Neuronal stem cell (in vitro differentiated cells): ENCODE measurements at regions not wholly inside any gene's neighbourhood (a gene's known extent, or its start where the extent isn't known, plus 50 kb on each side); places are given as distances from the start of the nearest gene placed in this dataset.

Experiments used
- DNase-seq: peaks from one replicate; pipeline ENCODE4 v3.0.0-alpha.2; 2013; ENCODE audit warnings: low spot score
- H2AFZ ChIP-seq: one replicate; pipeline ENCODE4 v1.6.1; 2013; ENCODE audit warnings: mild to moderate bottlenecking, low read length, inconsistent platforms
- H2AK5ac ChIP-seq: 2 replicates; pipeline ENCODE4 v1.6.1; 2013; ENCODE audit warnings: low read depth, mild to moderate bottlenecking, inconsistent platforms, low read length, moderate library complexity, mixed read lengths
- H2BK120ac ChIP-seq: 2 replicates; pipeline ENCODE4 v1.6.1; 2013; ENCODE audit warnings: low read depth, mild to moderate bottlenecking, inconsistent platforms, low read length, moderate library complexity, mixed read lengths
- H2BK12ac ChIP-seq: one replicate; pipeline ENCODE4 v1.6.1; 2013; ENCODE audit warnings: low read length, inconsistent platforms
- H2BK15ac ChIP-seq: 2 replicates; pipeline ENCODE4 v1.6.1; 2013; ENCODE audit warnings: mild to moderate bottlenecking, low read length, inconsistent platforms, mixed read lengths
- H2BK5ac ChIP-seq: one replicate; pipeline ENCODE4 v1.6.1; 2013; ENCODE audit warnings: inconsistent platforms, mild to moderate bottlenecking, low read length, moderate library complexity
- H3K14ac ChIP-seq: one replicate; pipeline ENCODE4 v1.6.1; 2013; ENCODE audit warnings: low read length, inconsistent platforms
- H3K18ac ChIP-seq: 2 replicates; pipeline ENCODE4 v1.6.1; 2013; ENCODE audit warnings: low read length, inconsistent platforms
- H3K23ac ChIP-seq: 2 replicates; pipeline ENCODE4 v1.6.1; 2013; ENCODE audit warnings: low read depth, mild to moderate bottlenecking, mixed read lengths, low read length, inconsistent platforms; ENCODE audit not compliant: poor library complexity
- H3K27ac ChIP-seq: replicated peaks from 3 replicates; pipeline ENCODE4 v1.5.1; 2013; ENCODE audit warnings: low read length, inconsistent platforms
- H3K27me3 ChIP-seq, 3 experiments: 2 replicates each; pipeline ENCODE4 v1.6.1; 2013; ENCODE audit warnings: low read length in 3 of 3, mild to moderate bottlenecking in 2 of 3, inconsistent platforms in 1 of 3, low read depth in 1 of 3, mixed read lengths in 1 of 3, moderate library complexity in 1 of 3; ENCODE audit not compliant: control insufficient read depth in 3 of 3, insufficient read depth in 3 of 3
- H3K36me3 ChIP-seq, 2 donors: replicated peaks in 1 of 2; 2 replicates each; pipeline ENCODE4 v1.6.1; 2013; ENCODE audit warnings: low read length in 2 of 2; ENCODE audit not compliant: control insufficient read depth in 2 of 2, insufficient read depth in 2 of 2
- H3K4ac ChIP-seq: 2 replicates; pipeline ENCODE4 v1.6.1; 2013; ENCODE audit warnings: inconsistent platforms, mild to moderate bottlenecking, low read length, moderate library complexity
- H3K4me1 ChIP-seq, 2 donors: 1 replicate in 1 of 2; 2 replicates in 1 of 2; pipeline ENCODE4 v1.6.1; 2013; ENCODE audit warnings: low read length in 2 of 2, low read depth in 1 of 2; ENCODE audit not compliant: control insufficient read depth in 2 of 2, insufficient read depth in 1 of 2
- H3K4me2 ChIP-seq: one replicate; pipeline ENCODE4 v1.6.1; 2013; ENCODE audit warnings: mild to moderate bottlenecking, low read length, inconsistent platforms; ENCODE audit not compliant: insufficient read depth, poor library complexity, severe bottlenecking
- H3K4me3 ChIP-seq, 2 donors: 2 replicates each; pipeline ENCODE4 v1.5.1; 2013; ENCODE audit warnings: low read length in 2 of 2, mild to moderate bottlenecking in 2 of 2, inconsistent platforms in 1 of 2, moderate library complexity in 1 of 2
- H3K79me1 ChIP-seq: one replicate; pipeline ENCODE4 v1.6.1; 2013; ENCODE audit warnings: low read depth, mild to moderate bottlenecking, inconsistent platforms, low read length, moderate library complexity
- H3K9ac ChIP-seq: one replicate; pipeline ENCODE4 v1.6.1; 2013; ENCODE audit warnings: mild to moderate bottlenecking, low read depth, low read length, inconsistent platforms; ENCODE audit not compliant: poor library complexity
- H3K9me3 ChIP-seq, 2 donors: replicated peaks in 1 of 2; 2 replicates each; pipeline versions ENCODE3 to v1.6.1; 2013; ENCODE audit warnings: low read length in 2 of 2, mild to moderate bottlenecking in 2 of 2, inconsistent platforms in 1 of 2, low read depth in 1 of 2, mixed read lengths in 1 of 2, moderate library complexity in 1 of 2; ENCODE audit not compliant: control insufficient read depth in 2 of 2, insufficient read depth in 1 of 2
- H4K8ac ChIP-seq: one replicate; pipeline ENCODE4 v1.6.1; 2013; ENCODE audit warnings: low read depth, mild to moderate bottlenecking, inconsistent platforms, low read length, moderate library complexity
- H4K91ac ChIP-seq: one replicate; pipeline ENCODE4 v1.6.1; 2013; ENCODE audit warnings: low read length, low read depth, mild to moderate bottlenecking, inconsistent platforms; ENCODE audit not compliant: poor library complexity
- WGBS, 2 donors: extraction: QIAGEN DNeasy Blood & Tissue Kit; methylation state at CpG; one replicate each; pipeline ENCODE4 v1.1.7; 2013; ENCODE audit warnings: missing lambda C conversion rate in 2 of 2, mixed read lengths in 1 of 2; ENCODE audit not compliant: insufficient read length in 2 of 2, insufficient replicate concordance in 1 of 2; ENCODE audit errors: extremely low coverage in 2 of 2; 5-methylcytosine and 5-hydroxymethylcytosine counted together

GRCh38 chr11:28629235-28629634 lies 521.0 kb downstream of the METTL15 start:
- Histone ChIP-seq H2AFZ (no peak overlapping the region), H3K36me3 (no peaks in the 10 kb centered on the region), H2BK15ac (no peak overlapping the region), H3K79me1 (no peaks in the 10 kb centered on the region), H2BK5ac (no peak overlapping the region), H3K4ac (no peak overlapping the region), H2BK12ac (no peak overlapping the region), H2AK5ac (no peak overlapping the region), H3K23ac (no peak overlapping the region), H4K91ac (no peak overlapping the region), H3K9ac (no peak overlapping the region), H3K4me3 (no peak overlapping the region), H3K4me2 (no peak overlapping the region), H3K27me3 (no peaks in the 10 kb centered on the region), H3K4me1 (peaks cover 0 to 6% of the 10 kb centered on the region in 2 donors), H2BK120ac (no peak overlapping the region), H3K9me3 (no peaks in the 10 kb centered on the region), H3K14ac (no peak overlapping the region), H4K8ac (no peak overlapping the region), H3K18ac (no peak overlapping the region), H3K27ac (no peak overlapping the region)
- no CpG with 5 or more reads among the region's 3 CpGs for WGBS, 2 donors
- DNase-seq, result no peak

- no peak overlapping the region for H2BK12ac ChIP-seq
- H3K4ac ChIP-seq, result no peak overlapping the region
- peaks cover 0 to 6% of the 10 kb centered on the region in 2 donors for H3K4me1 ChIP-seq
- no peak overlapping the region for H3K18ac ChIP-seq
- H4K8ac ChIP-seq, result no peak overlapping the region
- no peaks in the 10 kb centered on the region for H3K9me3 ChIP-seq
- no CpG with 5 or more reads among the region's 4 CpGs for WGBS, 2 donors
- DNase-seq, result peak; percentile 51
- no peak overlapping the region for H3K9ac ChIP-seq
- H3K27ac ChIP-seq, result no peak overlapping the region
- H2AK5ac ChIP-seq, result no peak overlapping the region
- H2BK5ac ChIP-seq, result no peak overlapping the region
- no peak overlapping the region for H3K14ac ChIP-seq
- H2BK120ac ChIP-seq, result no peak overlapping the region
- no peaks in the 10 kb centered on the region for H3K36me3 ChIP-seq
- H3K27me3 ChIP-seq, result no peaks in the 10 kb centered on the region
- no peak overlapping the region for H2BK15ac ChIP-seq
- H3K23ac ChIP-seq, result no peak overlapping the region
- no peak overlapping the region for H3K4me3 ChIP-seq
- H2AFZ ChIP-seq, result no peak overlapping the region
- H4K91ac ChIP-seq, result no peak overlapping the region
- no peak overlapping the region for H3K4me2 ChIP-seq
- no peaks in the 10 kb centered on the region for H3K79me1 ChIP-seq
Observed at GRCh38 chr11:28628412-28628811, 520.2 kb downstream of the METTL15 start.

GRCh38 chr11:28627690-28628255 lies 519.6 kb downstream of the METTL15 start:
- Histone ChIP-seq H3K27ac (no peak overlapping the region), H2BK120ac (no peak overlapping the region), H3K4me1 (peaks cover 0 to 6% of the 10 kb centered on the region in 2 donors), H2BK12ac (no peak overlapping the region), H3K9ac (no peak overlapping the region), H3K4ac (no peak overlapping the region), H3K18ac (no peak overlapping the region), H2AK5ac (no peak overlapping the region), H2AFZ (no peak overlapping the region), H3K4me2 (no peak overlapping the region), H2BK5ac (no peak overlapping the region), H3K36me3 (no peaks in the 10 kb centered on the region), H2BK15ac (no peak overlapping the region), H3K27me3 (no peaks in the 10 kb centered on the region), H3K79me1 (no peaks in the 10 kb centered on the region), H3K9me3 (no peaks in the 10 kb centered on the region), H3K23ac (no peak overlapping the region), H4K91ac (no peak overlapping the region), H3K4me3 (no peak overlapping the region), H4K8ac (no peak overlapping the region), H3K14ac (no peak overlapping the region)
- DNase-seq, result peak; percentile 23
- WGBS, 2 donors, result no CpG with 5 or more reads among the region's 1 CpG

DNA sequence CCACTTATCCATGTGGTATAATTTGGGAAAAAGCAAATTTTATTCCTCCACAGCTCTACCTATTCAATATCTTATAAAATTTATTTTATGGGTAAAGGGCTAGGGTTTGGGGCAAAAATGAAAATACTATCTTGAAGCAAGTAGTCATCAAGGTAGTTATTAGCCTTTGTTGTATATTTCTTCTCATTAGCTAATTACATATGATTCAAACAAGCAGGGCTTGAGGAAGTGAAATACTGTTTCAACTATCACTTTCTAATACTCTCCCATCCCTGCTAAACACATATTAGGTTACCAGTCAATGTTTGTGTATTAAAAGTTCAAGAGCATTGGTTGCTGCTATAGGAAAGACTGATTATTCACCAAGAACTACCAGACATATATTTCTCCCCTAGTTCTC lies 517.3 kb downstream of the METTL15 start:
- no peak for DNase-seq
- Histone ChIP-seq H2AFZ (no peak overlapping the region), H3K14ac (no peak overlapping the region), H4K91ac (no peak overlapping the region), H3K23ac (no peak overlapping the region), H3K27me3 (no peaks in the 10 kb centered on the region), H3K4ac (no peak overlapping the region), H2AK5ac (no peak overlapping the region), H3K79me1 (no peaks in the 10 kb centered on the region), H2BK12ac (no peak overlapping the region), H3K9me3 (no peaks in the 10 kb centered on the region), H2BK5ac (no peak overlapping the region), H3K9ac (no peak overlapping the region), H3K18ac (no peak overlapping the region), H2BK120ac (no peak overlapping the region), H3K27ac (no peak overlapping the region), H3K4me2 (no peak overlapping the region), H2BK15ac (no peak overlapping the region), H3K4me1 (peaks cover 0 to 6% of the 10 kb centered on the region in 2 donors), H4K8ac (no peak overlapping the region), H3K4me3 (no peak overlapping the region), H3K36me3 (no peaks in the 10 kb centered on the region)
